ENCODE measurements at regions not wholly inside any gene's neighbourhood (a gene's known extent, or its start where the extent isn't known, plus 50 kb on each side); places are given as distances from the start of the nearest gene placed in this dataset.

DNA sequence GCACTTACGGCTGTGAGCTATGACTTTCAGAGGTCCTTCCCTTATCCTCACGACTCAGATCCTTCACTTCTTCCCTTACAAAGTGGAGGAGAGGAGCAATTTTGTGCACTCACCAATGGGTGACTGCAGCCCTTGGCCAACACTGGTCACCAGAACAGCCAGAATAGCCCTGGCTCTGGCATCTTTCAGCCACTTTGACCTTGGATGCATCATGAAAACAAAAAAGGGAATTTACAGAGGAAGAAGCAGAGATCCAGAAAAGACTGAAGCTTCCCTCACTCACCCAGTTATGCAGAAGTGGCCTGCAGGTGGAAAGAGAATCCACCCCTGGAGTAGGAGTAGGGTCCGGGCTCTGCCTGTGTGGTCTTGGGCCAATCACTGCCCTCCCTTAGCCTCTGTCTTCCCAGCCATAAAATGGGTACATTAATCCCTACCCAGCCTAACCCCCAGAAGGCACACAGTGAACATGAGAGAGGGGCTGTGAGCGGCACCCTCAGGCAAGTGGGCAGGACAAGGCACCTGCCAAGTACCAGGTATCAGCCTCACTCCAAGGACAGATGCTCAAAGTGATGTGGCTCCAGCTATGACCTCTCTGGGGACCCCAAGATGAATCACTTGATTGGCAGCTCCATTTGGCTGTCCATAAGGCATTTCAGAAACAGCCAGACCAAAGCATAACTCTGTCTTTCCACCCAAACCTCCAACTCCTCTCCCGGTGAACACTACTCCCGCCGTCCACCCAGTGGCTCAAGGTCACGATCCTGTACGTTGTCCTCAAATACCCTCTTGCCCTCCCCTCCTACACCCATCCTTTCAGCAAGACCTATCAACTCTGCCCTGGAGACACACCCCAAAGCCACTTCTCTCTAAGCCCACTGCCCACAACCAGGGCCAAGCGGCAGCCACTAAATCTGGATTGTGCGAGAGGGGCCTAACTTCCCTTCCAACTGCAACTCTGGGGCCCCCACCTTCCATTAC lies 129.8 kb upstream of the ZMIZ1 start:
- no peak for TF ChIP-seq EZH2 (IDR thresholded peaks at IDR 0.05; ENCODE audit: low read depth)
- TF ChIP-seq, protein P1, sequence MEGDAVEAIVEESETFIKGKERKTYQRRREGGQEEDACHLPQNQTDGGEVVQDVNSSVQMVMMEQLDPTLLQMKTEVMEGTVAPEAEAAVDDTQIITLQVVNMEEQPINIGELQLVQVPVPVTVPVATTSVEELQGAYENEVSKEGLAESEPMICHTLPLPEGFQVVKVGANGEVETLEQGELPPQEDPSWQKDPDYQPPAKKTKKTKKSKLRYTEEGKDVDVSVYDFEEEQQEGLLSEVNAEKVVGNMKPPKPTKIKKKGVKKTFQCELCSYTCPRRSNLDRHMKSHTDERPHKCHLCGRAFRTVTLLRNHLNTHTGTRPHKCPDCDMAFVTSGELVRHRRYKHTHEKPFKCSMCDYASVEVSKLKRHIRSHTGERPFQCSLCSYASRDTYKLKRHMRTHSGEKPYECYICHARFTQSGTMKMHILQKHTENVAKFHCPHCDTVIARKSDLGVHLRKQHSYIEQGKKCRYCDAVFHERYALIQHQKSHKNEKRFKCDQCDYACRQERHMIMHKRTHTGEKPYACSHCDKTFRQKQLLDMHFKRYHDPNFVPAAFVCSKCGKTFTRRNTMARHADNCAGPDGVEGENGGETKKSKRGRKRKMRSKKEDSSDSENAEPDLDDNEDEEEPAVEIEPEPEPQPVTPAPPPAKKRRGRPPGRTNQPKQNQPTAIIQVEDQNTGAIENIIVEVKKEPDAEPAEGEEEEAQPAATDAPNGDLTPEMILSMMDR (conservative IDR thresholded peaks at IDR 0.05): no peak

All from PC-9 (cell line).